ENCODE measurements at regions not wholly inside any gene's neighbourhood (a gene's known extent, or its start where the extent isn't known, plus 50 kb on each side); places are given as distances from the start of the nearest gene placed in this dataset.

- TF ChIP-seq, protein P1, sequence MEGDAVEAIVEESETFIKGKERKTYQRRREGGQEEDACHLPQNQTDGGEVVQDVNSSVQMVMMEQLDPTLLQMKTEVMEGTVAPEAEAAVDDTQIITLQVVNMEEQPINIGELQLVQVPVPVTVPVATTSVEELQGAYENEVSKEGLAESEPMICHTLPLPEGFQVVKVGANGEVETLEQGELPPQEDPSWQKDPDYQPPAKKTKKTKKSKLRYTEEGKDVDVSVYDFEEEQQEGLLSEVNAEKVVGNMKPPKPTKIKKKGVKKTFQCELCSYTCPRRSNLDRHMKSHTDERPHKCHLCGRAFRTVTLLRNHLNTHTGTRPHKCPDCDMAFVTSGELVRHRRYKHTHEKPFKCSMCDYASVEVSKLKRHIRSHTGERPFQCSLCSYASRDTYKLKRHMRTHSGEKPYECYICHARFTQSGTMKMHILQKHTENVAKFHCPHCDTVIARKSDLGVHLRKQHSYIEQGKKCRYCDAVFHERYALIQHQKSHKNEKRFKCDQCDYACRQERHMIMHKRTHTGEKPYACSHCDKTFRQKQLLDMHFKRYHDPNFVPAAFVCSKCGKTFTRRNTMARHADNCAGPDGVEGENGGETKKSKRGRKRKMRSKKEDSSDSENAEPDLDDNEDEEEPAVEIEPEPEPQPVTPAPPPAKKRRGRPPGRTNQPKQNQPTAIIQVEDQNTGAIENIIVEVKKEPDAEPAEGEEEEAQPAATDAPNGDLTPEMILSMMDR (IDR thresholded peaks at IDR 0.05) = no peak
- TF ChIP-seq POLR2A (IDR thresholded peaks at IDR 0.05; ENCODE audit: low read depth) (no peak), EP300 (IDR thresholded peaks at IDR 0.05) (no peak)
These were observed 74.5 kb upstream of the ABCC4 start for GRCh38 chr13:95375706-95376105.

All from esophagus muscularis mucosa (tissue), 4 donors.